ENCODE measurements at regions not wholly inside any gene's neighbourhood (a gene's known extent, or its start where the extent isn't known, plus 50 kb on each side); places are given as distances from the start of the nearest gene placed in this dataset.

DNA sequence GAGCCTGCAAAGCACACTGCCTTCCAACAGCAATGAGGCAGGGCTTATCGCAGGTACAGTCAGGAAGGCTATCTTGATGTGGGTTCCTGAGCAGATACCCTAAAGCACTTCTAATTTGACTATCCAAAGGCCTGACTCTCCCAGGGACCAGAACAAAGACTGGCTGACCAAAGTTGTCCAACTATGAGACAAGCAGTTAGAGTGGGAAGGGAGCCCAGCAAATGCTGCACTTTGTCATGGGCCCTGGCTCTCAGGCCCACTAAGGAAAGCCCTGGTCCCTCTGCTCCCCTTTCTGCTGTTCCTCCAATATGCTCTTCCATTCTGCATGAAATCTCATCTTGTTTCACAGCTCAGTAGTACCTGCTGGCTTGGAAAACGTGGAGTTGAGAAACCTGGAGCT, 391.0 kb downstream of the RAB28 start:
- TF ChIP-seq CTCF (IDR thresholded peaks at IDR 0.05) = no peak
- TF ChIP-seq, protein P1, sequence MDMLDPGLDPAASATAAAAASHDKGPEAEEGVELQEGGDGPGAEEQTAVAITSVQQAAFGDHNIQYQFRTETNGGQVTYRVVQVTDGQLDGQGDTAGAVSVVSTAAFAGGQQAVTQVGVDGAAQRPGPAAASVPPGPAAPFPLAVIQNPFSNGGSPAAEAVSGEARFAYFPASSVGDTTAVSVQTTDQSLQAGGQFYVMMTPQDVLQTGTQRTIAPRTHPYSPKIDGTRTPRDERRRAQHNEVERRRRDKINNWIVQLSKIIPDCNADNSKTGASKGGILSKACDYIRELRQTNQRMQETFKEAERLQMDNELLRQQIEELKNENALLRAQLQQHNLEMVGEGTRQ (IDR thresholded peaks at IDR 0.05) = no peak
- no peak for TF ChIP-seq POLR2A (IDR thresholded peaks at IDR 0.05; ENCODE audit: low read length)
- TF ChIP-seq, protein P2, sequence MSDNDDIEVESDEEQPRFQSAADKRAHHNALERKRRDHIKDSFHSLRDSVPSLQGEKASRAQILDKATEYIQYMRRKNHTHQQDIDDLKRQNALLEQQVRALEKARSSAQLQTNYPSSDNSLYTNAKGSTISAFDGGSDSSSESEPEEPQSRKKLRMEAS (IDR thresholded peaks at IDR 0.05) = no peak
- no peak for TF ChIP-seq MAFK (IDR thresholded peaks at IDR 0.05; ENCODE audit: partially characterized antibody)
